Right lobe of liver (tissue), 6 donors: ENCODE measurements at regions not wholly inside any gene's neighbourhood (a gene's known extent, or its start where the extent isn't known, plus 50 kb on each side); places are given as distances from the start of the nearest gene placed in this dataset.

Experiments
- ATAC-seq, 4 donors: fragments of 200-7000 bp; cut with Tn5 transposase; one replicate each; pipeline ENCODE4 v1.9.1; 2020; ENCODE audit warnings: mild to moderate bottlenecking in 4 of 4, moderate library complexity in 4 of 4
- DNase-seq, 3 donors: peaks; one replicate each; pipeline ENCODE4 v3.0.0-alpha.2; 2020
- H3K27ac ChIP-seq, 3 donors: fragments of 200-600 bp; one replicate each; pipeline ENCODE4 v1.8.0; 2022
- H3K27me3 ChIP-seq, 2 donors: fragments of 200-600 bp; one replicate each; pipeline ENCODE4 v1.8.0; 2022
- H3K36me3 ChIP-seq, 4 donors: fragments of 200-600 bp; sonication (generic) in 1 of 4; one replicate each; pipeline versions ENCODE4 v1.5.1 to v1.8.0; 2017 to 2022; ENCODE audit warnings: control low read depth in 1 of 4
- H3K4me1 ChIP-seq, 4 donors: fragments of 200-600 bp; sonication (generic) in 1 of 4; one replicate each; pipeline versions ENCODE4 v1.5.1 to v1.8.0; 2017 to 2022; ENCODE audit warnings: control low read depth in 1 of 4
- H3K4me3 ChIP-seq, 3 donors: fragments of 200-600 bp; one replicate each; pipeline ENCODE4 v1.8.0; 2022
- H3K9me3 ChIP-seq, 4 donors: fragments of 200-600 bp; sonication (generic) in 1 of 4; one replicate each; pipeline versions ENCODE4 v1.5.1 to v1.8.0; 2017 to 2022; ENCODE audit warnings: control low read depth in 1 of 4
- CTCF ChIP-seq, 4 donors: fragments of 200-600 bp in 3 of 4; fragments of 450-650 bp in 1 of 4; IDR thresholded peaks; one replicate each; pipeline versions ENCODE4 v1.5.1 to v1.8.0; 2016 to 2022; ENCODE audit warnings: antibody characterized with exemption in 4 of 4, mild to moderate bottlenecking in 2 of 4
- POLR2A ChIP-seq: fragments of 450-650 bp; IDR thresholded peaks from one replicate; pipeline ENCODE4 v1.6.1; 2017; ENCODE audit warnings: antibody characterized with exemption, mild to moderate bottlenecking
- WGBS: methylation state at CpG from one replicate; pipeline ENCODE4 v1.1.6; 2018; ENCODE audit warnings: low coverage, low lambda C conversion rate; ENCODE audit not compliant: insufficient coverage; ENCODE audit errors: missing lambda C conversion rate; 5-methylcytosine and 5-hydroxymethylcytosine counted together
- intact Hi-C, 2 donors: fragments of 100-400 bp; cut with DNase I; formaldehyde crosslinking; loops; one replicate each; pipeline versions ENCODE4 v1.11.2 to v1.14.1; 2022
- donor health status: DM: no; HTN: yes; CAD: no.
- donor health status: DM: no; HTN: no; CAD: no.
- donor health status: DM: no; HTN: no; CAD: no.
- donor health status: DM: no; HTN: yes; CAD: no.
- donor health status: DM: no; HTN: yes; CAD: no.

GRCh38 chr7:142385491-142386340 is 127.9 kb upstream of the PRSS58 start:
- H3K36me3 ChIP-seq: no peaks in the 10 kb centered on the region
- DNase-seq (no peak), ATAC-seq (peak; percentile 79 to 90 (median 86))
- no peak overlapping the region for H3K4me3 ChIP-seq
- 34% methylated on average over 3 of the region's 8 CpGs for WGBS
- H3K4me1 ChIP-seq: no peaks in the 10 kb centered on the region
- H3K27me3 ChIP-seq: no peaks in the 10 kb centered on the region
- no peak overlapping the region for H3K27ac ChIP-seq
- no peaks in the 10 kb centered on the region for H3K9me3 ChIP-seq
- TF ChIP-seq CTCF (IDR thresholded peaks at IDR 0.05) (peak; percentile 37 to 51 (median 48)), POLR2A (no peak)
- intact Hi-C loops: no loop called here

GRCh38 chr7:142384493-142384922 is 126.7 kb upstream of the PRSS58 start:
- Histone ChIP-seq H3K27ac (no peak overlapping the region), H3K27me3 (no peaks in the 10 kb centered on the region), H3K4me3 (no peak overlapping the region), H3K9me3 (no peaks in the 10 kb centered on the region), H3K4me1 (no peaks in the 10 kb centered on the region), H3K36me3 (no peaks in the 10 kb centered on the region)
- ATAC-seq (peak in 1 of 4 donors; percentile 45), DNase-seq (no peak)
- 60% methylated on average over 1 of the region's 11 CpGs for WGBS
- intact Hi-C loops: no loop called here
- no peak for TF ChIP-seq POLR2A
- no peak for TF ChIP-seq CTCF (IDR thresholded peaks at IDR 0.05)

DNA sequence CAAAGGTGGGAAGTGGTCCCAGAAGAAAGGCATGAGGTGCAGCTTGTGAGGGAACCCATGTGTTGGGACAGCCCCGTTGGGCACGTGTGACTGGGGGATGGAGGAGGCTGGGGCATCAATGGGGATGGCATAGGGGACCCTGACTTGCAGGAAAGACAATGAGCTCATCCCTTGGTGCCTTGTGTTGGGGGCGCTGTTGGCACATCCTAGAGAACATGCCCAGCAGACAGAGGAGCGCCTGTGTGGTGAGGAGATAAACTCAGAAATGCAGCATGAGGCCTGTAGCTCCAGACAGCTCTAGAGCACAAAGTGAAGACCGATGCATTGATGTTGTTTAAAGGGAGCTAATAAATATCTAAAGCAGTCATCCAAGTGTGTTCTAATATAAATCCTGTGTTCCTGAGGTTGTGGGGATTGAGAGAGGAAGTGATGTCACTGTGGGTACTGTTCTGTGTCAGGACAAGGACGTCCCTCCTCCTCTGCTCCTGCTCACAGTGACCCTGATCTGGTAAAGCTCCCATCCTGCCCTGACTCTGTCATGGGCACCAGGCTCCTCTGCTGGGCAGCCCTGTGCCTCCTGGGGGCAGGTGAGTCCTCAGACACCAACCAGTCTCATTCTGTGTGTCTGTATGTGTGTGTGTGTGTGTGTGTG is 126.1 kb upstream of the PRSS58 start:
- H3K36me3 ChIP-seq: no peaks in the 10 kb centered on the region
- H3K27ac ChIP-seq: no peak overlapping the region
- H3K9me3 ChIP-seq: no peaks in the 10 kb centered on the region
- TF ChIP-seq CTCF (IDR thresholded peaks at IDR 0.05) (no peak), POLR2A (no peak)
- ATAC-seq (no peak), DNase-seq (no peak)
- intact Hi-C loops: no loop called here
- H3K4me1 ChIP-seq: no peaks in the 10 kb centered on the region
- 59% methylated on average over 4 of the region's 6 CpGs for WGBS
- H3K27me3 ChIP-seq: no peaks in the 10 kb centered on the region
- no peak overlapping the region for H3K4me3 ChIP-seq

DNA sequence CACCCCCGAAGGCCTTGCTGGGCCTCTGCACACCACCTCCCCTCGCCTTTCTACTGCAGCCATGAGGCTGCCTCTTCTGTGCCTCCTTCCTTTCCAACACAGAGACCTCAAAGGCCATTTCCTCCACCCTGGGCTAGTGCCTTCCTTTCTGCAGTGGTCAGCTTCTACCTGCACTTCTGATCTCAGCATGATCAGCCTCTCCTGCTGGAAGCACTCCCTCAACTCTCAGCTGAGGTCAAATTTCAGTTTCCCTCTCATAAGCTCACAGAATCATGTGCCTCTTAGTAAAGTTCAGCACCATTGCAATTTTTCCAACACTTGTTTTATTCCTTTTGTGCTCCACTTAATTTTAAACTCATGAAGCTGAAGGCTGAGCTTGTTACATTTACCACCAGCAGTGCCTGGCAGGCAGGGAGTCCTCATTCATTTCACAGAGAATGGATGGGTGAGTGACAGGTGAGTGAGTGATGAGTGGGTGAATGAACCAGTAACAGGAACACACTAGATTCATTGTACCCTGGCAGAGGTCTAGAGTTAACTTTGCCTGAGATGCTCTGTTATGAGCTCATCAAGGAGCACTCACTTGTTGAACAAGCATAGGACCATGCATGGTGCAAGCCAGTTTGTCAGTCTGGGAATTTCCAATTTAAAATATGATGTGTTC is 124.0 kb upstream of the PRSS58 start:
- H3K27ac ChIP-seq: no peak overlapping the region
- no peak for DNase-seq
- H3K9me3 ChIP-seq: no peaks in the 10 kb centered on the region
- WGBS: 39% methylated on average over 2 of the region's 2 CpGs
- TF ChIP-seq CTCF (IDR thresholded peaks at IDR 0.05): no peak
- no peak for TF ChIP-seq POLR2A
- intact Hi-C loops: no loop called here
- no peaks in the 10 kb centered on the region for H3K27me3 ChIP-seq
- no peak for ATAC-seq
- H3K36me3 ChIP-seq: no peaks in the 10 kb centered on the region
- H3K4me3 ChIP-seq: no peak overlapping the region
- no peaks in the 10 kb centered on the region for H3K4me1 ChIP-seq
